H9 (cell line): ENCODE measurements at regions not wholly inside any gene's neighbourhood (a gene's known extent, or its start where the extent isn't known, plus 50 kb on each side); places are given as distances from the start of the nearest gene placed in this dataset.

Experiments
- DNase-seq: peaks from one replicate; pipeline ENCODE4 v3.0.0-alpha.2; 2017
- H2AFZ ChIP-seq: one replicate; pipeline ENCODE4 v1.6.1; 2013; ENCODE audit warnings: mild to moderate bottlenecking, low read length, control low read depth, moderate library complexity
- H2AK5ac ChIP-seq: 2 replicates; pipeline ENCODE4 v1.6.1; 2013; ENCODE audit warnings: low read length, control low read depth, mixed read lengths; ENCODE audit not compliant: insufficient read length
- H2BK120ac ChIP-seq: one replicate; pipeline ENCODE4 v1.6.1; 2013; ENCODE audit warnings: low read depth, mild to moderate bottlenecking, low read length, control low read depth, inconsistent platforms; ENCODE audit not compliant: poor library complexity, severe bottlenecking
- H2BK12ac ChIP-seq: 2 replicates; pipeline ENCODE4 v1.6.1; 2013; ENCODE audit warnings: low read length, control low read depth, mixed read lengths, low read depth; ENCODE audit not compliant: insufficient read length
- H2BK15ac ChIP-seq: 2 replicates; pipeline ENCODE4 v1.6.1; 2013; ENCODE audit warnings: low read depth, low read length, control low read depth
- H2BK20ac ChIP-seq: one replicate; pipeline ENCODE4 v1.6.1; 2013; ENCODE audit warnings: low read depth, mild to moderate bottlenecking, low read length, control low read depth, inconsistent platforms; ENCODE audit not compliant: poor library complexity, severe bottlenecking
- H2BK5ac ChIP-seq: 2 replicates; pipeline ENCODE4 v1.6.1; 2013; ENCODE audit warnings: low read length, control low read depth, mixed read lengths; ENCODE audit not compliant: insufficient read length
- H3K14ac ChIP-seq: 2 replicates; pipeline ENCODE4 v1.6.1; 2013; ENCODE audit warnings: low read length, control low read depth; ENCODE audit not compliant: insufficient read depth
- H3K18ac ChIP-seq: 2 replicates; pipeline ENCODE4 v1.6.1; 2013; ENCODE audit warnings: low read depth, mild to moderate bottlenecking, mixed read lengths, low read length, control low read depth; ENCODE audit not compliant: insufficient read length
- H3K23ac ChIP-seq: 2 replicates; pipeline ENCODE4 v1.6.1; 2013; ENCODE audit warnings: low read length, control low read depth, mixed read lengths, low read depth; ENCODE audit not compliant: insufficient read length
- H3K23me2 ChIP-seq: 2 replicates; pipeline ENCODE4 v1.6.1; 2013; ENCODE audit warnings: low read depth, mild to moderate bottlenecking, mixed read lengths, low read length, control low read depth; ENCODE audit not compliant: insufficient read length, poor library complexity, severe bottlenecking
- H3K27ac ChIP-seq: 2 replicates; pipeline ENCODE4 v1.5.1; 2013; ENCODE audit warnings: low read length, control low read depth, mixed read lengths, low read depth; ENCODE audit not compliant: insufficient read length
- H3K27me3 ChIP-seq: 2 replicates; pipeline ENCODE4 v1.6.1; 2013; ENCODE audit warnings: low read length, control low read depth, inconsistent platforms; ENCODE audit not compliant: insufficient read depth
- H3K4ac ChIP-seq: 2 replicates; pipeline ENCODE4 v1.6.1; 2013; ENCODE audit warnings: low read depth, mild to moderate bottlenecking, control low read depth, inconsistent platforms, low read length, moderate library complexity
- H3K4me1 ChIP-seq: 2 replicates; pipeline ENCODE4 v1.6.1; 2013; ENCODE audit warnings: low read length, control low read depth, inconsistent platforms; ENCODE audit not compliant: insufficient read depth
- H3K4me2 ChIP-seq: 2 replicates; pipeline ENCODE4 v1.6.1; 2013; ENCODE audit warnings: low read length, control low read depth, mixed read lengths; ENCODE audit not compliant: insufficient read length, insufficient read depth
- H3K56ac ChIP-seq: 2 replicates; pipeline ENCODE4 v1.6.1; 2013; ENCODE audit warnings: low read depth, mild to moderate bottlenecking, mixed read lengths, low read length, control low read depth; ENCODE audit not compliant: insufficient read length
- H3K79me1 ChIP-seq: 2 replicates; pipeline ENCODE4 v1.6.1; 2013; ENCODE audit warnings: low read depth, mild to moderate bottlenecking, moderate library complexity, low read length, control low read depth, inconsistent platforms; ENCODE audit not compliant: insufficient read depth, poor library complexity, severe bottlenecking
- H3K79me2 ChIP-seq: 2 replicates; pipeline ENCODE4 v1.6.1; 2013; ENCODE audit warnings: low read length, control low read depth, inconsistent platforms; ENCODE audit not compliant: insufficient read depth
- H3K9ac ChIP-seq: 2 replicates; pipeline ENCODE4 v1.6.1; 2013; ENCODE audit warnings: low read length, control low read depth, mixed read lengths; ENCODE audit not compliant: insufficient read length; ENCODE audit errors: extremely low read depth
- H3K9me3 ChIP-seq: one replicate; pipeline ENCODE4 v1.6.1; 2013; ENCODE audit warnings: low read depth, low read length, inconsistent platforms; ENCODE audit not compliant: control insufficient read depth
- H3T11ph ChIP-seq: one replicate; pipeline ENCODE4 v1.6.1; 2013; ENCODE audit warnings: mild to moderate bottlenecking, low read length, control low read depth, inconsistent platforms
- H4K20me1 ChIP-seq: one replicate; pipeline ENCODE4 v1.6.1; 2013; ENCODE audit not compliant: control insufficient read depth, insufficient read length, insufficient read depth
- H4K5ac ChIP-seq: 2 replicates; pipeline ENCODE4 v1.6.1; 2013; ENCODE audit warnings: low read depth, mild to moderate bottlenecking, mixed read lengths, low read length, control low read depth; ENCODE audit not compliant: insufficient read length
- H4K8ac ChIP-seq: replicated peaks from 2 replicates; pipeline ENCODE4 v1.6.1; 2013; ENCODE audit warnings: low read length, control low read depth, mixed read lengths, low read depth; ENCODE audit not compliant: insufficient read length
- H4K91ac ChIP-seq: 2 replicates; pipeline ENCODE4 v1.6.1; 2013; ENCODE audit warnings: low read depth, mild to moderate bottlenecking, moderate library complexity, mixed read lengths, low read length, control low read depth; ENCODE audit not compliant: insufficient read length
- H3K27ac Mint-ChIP-seq, 3 experiments: 2 replicates in 2 of 3; 3 replicates in 1 of 3; pipeline ENCODE4 v1.8.0; 2020 to 2021; ENCODE audit warnings: mixed read lengths in 3 of 3, mild to moderate bottlenecking in 1 of 3, moderate library complexity in 1 of 3
- H3K27me3 Mint-ChIP-seq: 2 replicates; pipeline ENCODE4 v1.8.0; 2021; ENCODE audit warnings: low read depth, mild to moderate bottlenecking, moderate library complexity, mixed read lengths
- H3K36me3 Mint-ChIP-seq, 3 experiments: 2 replicates in 2 of 3; 3 replicates in 1 of 3; pipeline ENCODE4 v1.8.0; 2020 to 2021; ENCODE audit warnings: low read depth in 3 of 3, mixed read lengths in 3 of 3; ENCODE audit not compliant: insufficient read depth in 1 of 3
- H3K4me1 Mint-ChIP-seq, 2 experiments: 2 replicates each; pipeline ENCODE4 v1.8.0; 2020; ENCODE audit warnings: mixed read lengths in 2 of 2
- H3K4me3 Mint-ChIP-seq, 2 experiments: 2 replicates in 1 of 2; 3 replicates in 1 of 2; pipeline ENCODE4 v1.8.0; 2020 to 2021; ENCODE audit warnings: mild to moderate bottlenecking in 2 of 2, mixed read lengths in 2 of 2, moderate library complexity in 1 of 2
- H3K9me3 Mint-ChIP-seq, 2 experiments: 2 replicates in 1 of 2; 3 replicates in 1 of 2; pipeline ENCODE4 v1.8.0; 2020; ENCODE audit warnings: mild to moderate bottlenecking in 2 of 2, mixed read lengths in 2 of 2, moderate library complexity in 1 of 2
- WGBS: extraction: QIAGEN DNeasy Blood & Tissue Kit; methylation state at CpG from one replicate; pipeline ENCODE4 v1.1.7; 2013; ENCODE audit warnings: missing lambda C conversion rate, low lambda C conversion rate, mixed read lengths; ENCODE audit not compliant: insufficient read length; ENCODE audit errors: extremely low coverage; 5-methylcytosine and 5-hydroxymethylcytosine counted together
- TF ChIP-seq, protein P1 (sequence below): fragments of 200-600 bp; sonication (generic); conservative IDR thresholded peaks from 3 replicates; pipeline ENCODE4 v1.8.0; 2021; ENCODE audit warnings: antibody characterized with exemption, mild to moderate bottlenecking

DNA sequence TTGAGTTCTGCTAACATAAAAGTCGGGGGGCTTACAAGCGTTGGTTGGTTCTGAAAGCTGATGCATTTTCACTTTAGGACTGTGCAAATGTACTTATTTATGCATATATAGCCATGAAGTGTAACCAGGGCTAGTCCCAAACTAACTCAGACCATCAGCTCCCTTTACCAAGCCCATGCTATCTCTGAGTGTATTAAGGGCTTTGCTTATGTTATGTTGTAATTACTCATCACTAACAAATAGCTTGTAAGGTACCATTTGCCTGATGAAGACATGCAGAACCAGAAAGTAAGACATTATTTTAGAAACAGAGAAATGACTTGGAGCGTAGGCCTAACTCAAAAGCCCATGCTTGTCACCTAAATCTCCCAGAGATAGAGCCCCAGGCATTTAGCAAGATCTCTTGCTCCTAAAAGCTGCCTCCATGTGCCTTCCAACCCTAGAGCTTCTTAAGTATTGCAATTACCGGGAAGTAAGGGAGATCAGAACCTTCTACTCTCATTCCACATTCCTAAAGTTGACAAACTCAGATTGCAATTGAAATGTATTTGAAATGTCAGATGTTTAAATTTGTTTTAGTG is 362.9 kb upstream of the RBMS3 start:
- Mint-ChIP-seq H3K27ac (no peak overlapping the region), H3K36me3 (no peaks in the 10 kb centered on the region), H3K4me1 (peaks cover 7 to 11% of the 10 kb centered on the region in 2 experiments; a peak in 3 of 4 replicates), H3K4me3 (no peak overlapping the region), H3K27me3 (no peaks in the 10 kb centered on the region), H3K9me3 (no peaks in the 10 kb centered on the region)
- no peaks in the 10 kb centered on the region for H4K20me1 ChIP-seq
- no peak overlapping the region for H3K14ac ChIP-seq
- H3K9ac ChIP-seq, result no peak overlapping the region
- H3K23ac ChIP-seq, result no peak overlapping the region
- H3K4me1 ChIP-seq, result no peaks in the 10 kb centered on the region
- H3K27me3 ChIP-seq, result no peaks in the 10 kb centered on the region
- DNase-seq, result no peak
- H4K5ac ChIP-seq, result no peak overlapping the region
- H2BK20ac ChIP-seq, result no peak overlapping the region
- H2AK5ac ChIP-seq, result no peak overlapping the region
- no peaks in the 10 kb centered on the region for H3K9me3 ChIP-seq
- no CpG with 5 or more reads among the region's 4 CpGs for WGBS
- no peak overlapping the region for H3K4ac ChIP-seq
- no peak overlapping the region for H3K27ac ChIP-seq
- H2BK5ac ChIP-seq, result no peak overlapping the region
- H3K79me1 ChIP-seq, result no peaks in the 10 kb centered on the region
- no peak overlapping the region for H4K91ac ChIP-seq
- no peak overlapping the region for H2BK12ac ChIP-seq
- H2BK15ac ChIP-seq, result no peak overlapping the region
- H2AFZ ChIP-seq, result no peak overlapping the region
- H3K79me2 ChIP-seq, result no peaks in the 10 kb centered on the region
- no peak overlapping the region for H3K56ac ChIP-seq
- no peaks in the 10 kb centered on the region for H3K23me2 ChIP-seq
- no peak overlapping the region for H3T11ph ChIP-seq
- H2BK120ac ChIP-seq, result no peak overlapping the region
- H3K18ac ChIP-seq, result no peak overlapping the region
- H3K4me2 ChIP-seq, result no peak overlapping the region
- H4K8ac ChIP-seq, result no peak overlapping the region
- TF ChIP-seq, protein P1, sequence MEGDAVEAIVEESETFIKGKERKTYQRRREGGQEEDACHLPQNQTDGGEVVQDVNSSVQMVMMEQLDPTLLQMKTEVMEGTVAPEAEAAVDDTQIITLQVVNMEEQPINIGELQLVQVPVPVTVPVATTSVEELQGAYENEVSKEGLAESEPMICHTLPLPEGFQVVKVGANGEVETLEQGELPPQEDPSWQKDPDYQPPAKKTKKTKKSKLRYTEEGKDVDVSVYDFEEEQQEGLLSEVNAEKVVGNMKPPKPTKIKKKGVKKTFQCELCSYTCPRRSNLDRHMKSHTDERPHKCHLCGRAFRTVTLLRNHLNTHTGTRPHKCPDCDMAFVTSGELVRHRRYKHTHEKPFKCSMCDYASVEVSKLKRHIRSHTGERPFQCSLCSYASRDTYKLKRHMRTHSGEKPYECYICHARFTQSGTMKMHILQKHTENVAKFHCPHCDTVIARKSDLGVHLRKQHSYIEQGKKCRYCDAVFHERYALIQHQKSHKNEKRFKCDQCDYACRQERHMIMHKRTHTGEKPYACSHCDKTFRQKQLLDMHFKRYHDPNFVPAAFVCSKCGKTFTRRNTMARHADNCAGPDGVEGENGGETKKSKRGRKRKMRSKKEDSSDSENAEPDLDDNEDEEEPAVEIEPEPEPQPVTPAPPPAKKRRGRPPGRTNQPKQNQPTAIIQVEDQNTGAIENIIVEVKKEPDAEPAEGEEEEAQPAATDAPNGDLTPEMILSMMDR, result no peak
